Transverse colon (tissue), 3 donors: ENCODE measurements at regions not wholly inside any gene's neighbourhood (a gene's known extent, or its start where the extent isn't known, plus 50 kb on each side); places are given as distances from the start of the nearest gene placed in this dataset.

Experiments
- POLR2A ChIP-seq: fragments of 450-650 bp; IDR thresholded peaks from one replicate; pipeline ENCODE4 v1.6.1; 2016; ENCODE audit warnings: antibody characterized with exemption, mild to moderate bottlenecking, moderate library complexity
- TF ChIP-seq, protein P1 (sequence below), 5 experiments: fragments of 200-600 bp in 3 of 5; fragments of 450-650 bp in 2 of 5; sonication (generic) in 3 of 5; IDR thresholded peaks; 1 replicate in 2 of 5; 2 replicates in 3 of 5; pipeline ENCODE4 v1.5.1; 2016 to 2017; ENCODE audit warnings: antibody characterized with exemption in 5 of 5, inconsistent platforms in 3 of 5, mild to moderate bottlenecking in 2 of 5, moderate library complexity in 1 of 5

DNA sequence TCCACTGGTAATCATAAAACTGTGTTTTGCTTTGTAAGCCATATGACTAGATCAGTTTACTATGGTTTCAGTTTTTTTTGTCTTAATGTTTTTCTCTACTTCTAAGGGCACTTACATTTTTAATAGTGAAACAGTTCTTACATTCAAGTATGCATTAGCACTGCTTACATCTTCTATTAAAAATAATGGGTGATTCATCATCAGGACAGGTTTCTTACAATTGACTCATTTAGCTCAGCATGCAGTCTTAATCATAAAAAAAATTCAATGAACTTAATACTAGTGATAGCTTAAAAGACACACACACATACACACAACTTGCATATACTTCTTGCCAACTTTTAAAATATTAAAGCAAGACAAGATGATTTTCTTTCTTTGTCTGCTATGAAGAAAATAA lies 845.7 kb upstream of the USP15 start:
- TF ChIP-seq, protein P1, sequence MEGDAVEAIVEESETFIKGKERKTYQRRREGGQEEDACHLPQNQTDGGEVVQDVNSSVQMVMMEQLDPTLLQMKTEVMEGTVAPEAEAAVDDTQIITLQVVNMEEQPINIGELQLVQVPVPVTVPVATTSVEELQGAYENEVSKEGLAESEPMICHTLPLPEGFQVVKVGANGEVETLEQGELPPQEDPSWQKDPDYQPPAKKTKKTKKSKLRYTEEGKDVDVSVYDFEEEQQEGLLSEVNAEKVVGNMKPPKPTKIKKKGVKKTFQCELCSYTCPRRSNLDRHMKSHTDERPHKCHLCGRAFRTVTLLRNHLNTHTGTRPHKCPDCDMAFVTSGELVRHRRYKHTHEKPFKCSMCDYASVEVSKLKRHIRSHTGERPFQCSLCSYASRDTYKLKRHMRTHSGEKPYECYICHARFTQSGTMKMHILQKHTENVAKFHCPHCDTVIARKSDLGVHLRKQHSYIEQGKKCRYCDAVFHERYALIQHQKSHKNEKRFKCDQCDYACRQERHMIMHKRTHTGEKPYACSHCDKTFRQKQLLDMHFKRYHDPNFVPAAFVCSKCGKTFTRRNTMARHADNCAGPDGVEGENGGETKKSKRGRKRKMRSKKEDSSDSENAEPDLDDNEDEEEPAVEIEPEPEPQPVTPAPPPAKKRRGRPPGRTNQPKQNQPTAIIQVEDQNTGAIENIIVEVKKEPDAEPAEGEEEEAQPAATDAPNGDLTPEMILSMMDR (IDR thresholded peaks at IDR 0.05), result no peak
- TF ChIP-seq POLR2A, result no peak
